ENCODE measurements at regions not wholly inside any gene's neighbourhood (a gene's known extent, or its start where the extent isn't known, plus 50 kb on each side); places are given as distances from the start of the nearest gene placed in this dataset.
"Not testable (repeated sequence)": the region's sequence is repeated elsewhere in the genome, so short reads cannot be mapped to it uniquely, and the experiment has no call there.

DNA sequence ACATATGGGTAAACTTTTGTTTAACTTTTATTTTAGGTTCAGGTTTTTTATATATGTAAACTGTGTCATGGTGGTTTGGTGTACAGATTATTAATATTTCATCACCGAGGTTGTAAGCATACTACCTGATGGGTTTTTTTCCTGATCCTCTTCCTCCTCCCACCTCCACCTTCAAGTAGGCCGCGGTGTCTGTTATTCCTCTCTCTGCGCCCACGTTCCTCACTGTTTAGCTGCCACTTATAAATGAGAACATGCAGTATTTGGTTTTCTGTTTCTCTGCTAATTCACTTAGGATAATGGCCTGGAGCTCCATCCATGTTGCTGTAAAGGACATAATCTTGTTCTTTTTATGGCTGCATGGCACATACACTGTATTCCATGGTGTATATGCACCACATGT, 1000.0 kb upstream of the CELF2 start:
- no peak for DNase-seq

DNA sequence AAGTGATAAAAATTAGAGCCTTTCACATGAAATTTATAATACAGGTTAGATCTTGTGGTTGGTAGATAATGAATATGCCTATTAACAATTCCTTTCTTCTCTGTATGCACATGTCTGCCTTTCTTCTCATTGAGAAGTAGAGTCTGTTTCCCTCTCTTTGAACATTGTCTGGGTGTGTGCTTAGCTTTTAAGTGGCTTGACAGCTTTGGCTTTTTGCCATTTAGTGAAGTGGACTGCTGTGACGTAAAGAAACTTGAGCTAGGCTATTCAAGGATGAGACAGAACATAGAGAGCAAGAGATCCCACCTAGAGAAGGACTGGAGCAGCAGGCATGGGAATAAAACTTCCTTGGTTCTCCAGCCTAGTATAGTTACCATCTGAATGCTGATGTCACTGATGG, 996.7 kb upstream of the CELF2 start:
- DNase-seq = no peak

DNA sequence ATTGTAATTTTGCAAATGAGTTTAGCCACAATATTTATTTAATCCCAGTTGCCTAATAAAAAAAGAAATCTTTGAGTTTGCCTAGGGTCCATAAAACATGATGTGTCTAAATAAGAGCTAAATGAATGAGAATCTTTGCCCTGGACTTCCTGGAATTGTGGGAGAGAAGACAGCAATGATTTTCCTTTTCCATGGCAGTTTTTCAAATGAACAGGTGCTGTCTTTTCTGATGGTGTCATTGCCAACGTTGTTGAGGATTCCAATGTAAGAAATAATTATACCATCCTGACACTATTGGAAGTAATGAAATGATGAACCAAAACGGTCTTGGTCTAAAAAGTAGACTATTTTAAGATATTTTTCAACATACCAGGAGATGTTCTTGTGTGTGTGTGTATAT, 984.7 kb upstream of the CELF2 start:
- no peak for DNase-seq

DNA sequence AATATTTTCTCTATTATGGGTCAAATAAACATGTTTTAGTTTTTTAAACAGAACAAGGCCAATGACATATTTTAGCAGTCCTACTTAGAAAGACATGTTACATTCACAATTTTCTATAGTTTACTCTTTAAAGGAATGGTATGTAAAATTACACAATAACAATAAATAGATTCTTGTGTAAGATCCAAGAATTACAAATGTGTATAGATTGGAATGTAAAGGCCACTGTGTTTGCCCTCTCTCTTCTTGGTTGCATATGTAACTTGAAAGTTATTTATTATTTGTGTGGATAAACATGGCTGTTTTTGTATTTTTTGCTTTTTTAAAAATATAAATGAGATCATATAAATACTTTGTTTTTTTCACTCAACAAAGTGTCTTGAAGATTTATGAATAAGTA, 979.3 kb upstream of the CELF2 start:
- no peak for DNase-seq

DNA sequence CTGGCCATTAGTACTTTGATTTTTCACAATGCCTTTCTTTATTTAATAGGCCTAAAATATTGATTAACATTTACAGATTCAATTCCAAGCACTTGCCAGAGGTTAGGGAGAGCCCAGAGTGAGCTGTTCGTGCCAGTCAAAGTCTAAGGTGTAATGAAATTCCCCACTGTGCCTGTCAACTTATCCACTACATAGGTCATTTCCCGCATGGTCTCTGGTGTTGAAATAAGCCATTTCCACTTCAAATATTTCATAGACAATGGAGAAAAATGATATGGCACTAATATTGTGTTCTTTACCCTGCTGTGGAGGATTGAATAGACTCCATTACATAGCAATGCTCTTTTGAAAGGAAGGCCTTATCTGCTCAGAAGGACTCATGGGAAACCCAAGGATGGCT, 978.1 kb upstream of the CELF2 start:
- DNase-seq = no peak

DNA sequence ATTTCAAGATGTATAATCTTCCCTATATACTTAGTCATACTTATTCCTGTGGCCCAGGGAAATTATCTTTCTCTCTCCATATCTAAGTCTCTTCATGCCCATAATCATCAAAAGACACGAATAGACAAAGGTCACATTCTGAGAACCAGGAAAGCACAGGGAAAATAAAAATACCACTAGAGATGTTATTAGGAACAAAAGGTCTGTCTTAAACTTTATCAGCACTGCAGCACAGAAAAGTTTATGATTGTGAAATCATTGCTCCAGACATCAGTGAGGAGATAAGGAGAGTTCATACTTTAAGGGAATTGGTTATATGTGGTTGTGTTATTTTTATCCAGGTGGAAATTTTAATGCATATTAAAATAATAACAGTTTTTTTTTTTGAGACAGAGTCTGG, 974.6 kb upstream of the CELF2 start:
- DNase-seq = no peak

DNA sequence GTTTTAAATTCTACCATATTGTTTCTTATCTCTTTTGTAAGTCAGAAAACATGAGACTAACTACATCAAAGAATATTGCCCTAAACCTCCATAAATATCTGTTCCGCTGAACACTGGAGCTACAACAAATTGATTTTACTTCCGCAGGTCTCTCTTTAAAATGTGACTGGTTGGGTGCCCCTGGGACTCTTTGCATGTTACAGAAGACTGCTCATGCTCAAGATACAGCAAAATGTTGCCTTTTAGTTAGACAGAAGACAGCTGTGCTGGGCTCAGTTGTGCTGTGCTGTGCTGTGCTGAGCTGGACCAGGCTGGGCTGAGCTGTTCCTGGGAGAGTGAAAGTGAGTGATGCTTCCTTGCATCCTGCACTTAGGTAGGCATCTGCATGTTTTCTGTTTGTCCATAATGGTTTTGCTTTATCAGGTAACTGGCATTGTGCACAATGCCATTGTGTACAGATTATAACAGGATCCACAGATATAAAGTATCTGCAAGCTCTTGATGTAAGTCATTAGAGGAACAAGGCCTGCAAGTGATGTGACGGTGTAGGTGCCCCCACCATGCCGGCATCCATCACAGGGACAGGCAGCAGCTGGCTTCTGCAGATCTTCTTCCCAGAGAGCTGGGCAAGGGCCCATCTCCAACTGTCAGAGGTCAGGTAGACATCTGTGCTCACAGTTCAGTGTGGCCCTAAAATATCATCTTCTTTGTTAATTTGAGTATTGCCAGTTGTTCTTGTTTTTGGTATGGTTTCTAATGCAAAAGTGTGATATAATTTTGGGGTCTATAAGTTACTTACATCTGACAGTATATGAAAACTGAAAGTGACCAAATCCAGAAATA, 972.5 kb upstream of the CELF2 start:
- no peak for DNase-seq

DNA sequence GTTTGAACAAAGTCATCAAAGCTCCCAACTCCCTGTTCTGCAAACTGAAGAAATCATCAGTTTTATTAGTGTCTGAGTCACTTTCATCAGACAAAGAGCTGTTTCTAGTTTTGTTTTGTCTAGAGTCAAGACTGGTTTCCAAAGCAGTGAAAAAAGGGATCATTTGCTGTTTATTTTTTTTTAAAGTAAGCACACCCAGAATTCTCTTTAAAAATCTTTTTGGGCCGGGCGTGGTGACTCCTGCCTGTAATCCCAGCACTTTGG, 972.0 kb upstream of the CELF2 start:
- no peak for DNase-seq

DNA sequence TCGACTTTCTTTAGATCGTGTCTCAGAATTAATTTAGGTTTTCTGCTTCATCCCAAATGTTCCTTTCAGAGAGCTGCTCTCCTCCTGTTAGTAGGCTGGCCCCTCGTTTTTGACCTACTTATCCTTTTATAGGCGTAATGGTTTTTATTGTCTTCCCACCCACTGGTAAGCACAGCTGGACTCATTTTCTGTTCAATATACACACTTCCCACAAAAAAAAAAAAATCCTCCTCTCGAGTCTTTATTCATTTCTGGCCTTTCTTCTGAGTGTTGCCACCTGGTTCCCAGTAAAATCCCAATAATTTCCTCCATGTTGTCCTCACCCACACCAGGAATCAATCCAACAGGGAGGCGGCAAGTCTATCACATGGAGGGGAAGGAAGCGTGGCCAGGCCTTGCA, 970.2 kb upstream of the CELF2 start:
- DNase-seq = no peak

DNA sequence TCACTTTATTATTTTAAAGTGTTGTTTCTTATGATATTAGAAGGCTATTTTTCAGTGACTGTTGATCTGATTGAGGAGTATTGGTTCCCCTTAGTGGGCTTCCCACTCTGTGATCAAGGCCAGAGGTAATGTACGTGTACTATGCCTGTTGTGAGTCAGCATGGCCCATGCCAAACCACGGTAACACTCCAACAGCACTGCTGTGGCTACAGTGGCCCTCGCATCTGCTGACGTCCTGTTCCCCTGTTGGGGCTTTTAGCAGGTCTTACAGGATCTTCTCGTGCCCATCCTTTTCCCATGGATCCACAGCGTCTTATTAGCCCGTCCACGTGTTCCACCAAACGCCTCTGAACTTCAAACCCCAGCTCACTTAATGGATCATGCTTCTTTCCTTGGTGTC, 964.6 kb upstream of the CELF2 start:
- no peak for DNase-seq

DNA sequence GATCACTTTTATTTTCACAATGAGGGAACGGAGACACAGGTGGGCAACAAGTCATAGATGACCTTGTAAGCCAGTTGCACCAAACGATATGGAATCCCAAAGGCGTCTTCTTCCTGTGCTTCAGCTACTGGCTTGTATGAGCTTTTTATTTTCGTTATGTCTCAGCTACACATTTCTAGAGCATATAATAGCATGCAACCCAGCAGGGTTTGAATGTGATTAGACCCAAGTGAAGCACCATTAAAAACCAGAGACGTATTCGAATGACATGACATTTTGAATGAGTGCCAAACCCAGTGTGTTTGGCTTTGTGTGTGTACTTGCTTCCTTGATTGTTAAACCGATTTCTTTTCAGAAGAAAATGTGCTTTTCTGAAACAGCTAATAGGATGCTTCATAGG, 963.2 kb upstream of the CELF2 start:
- no peak for DNase-seq

DNA sequence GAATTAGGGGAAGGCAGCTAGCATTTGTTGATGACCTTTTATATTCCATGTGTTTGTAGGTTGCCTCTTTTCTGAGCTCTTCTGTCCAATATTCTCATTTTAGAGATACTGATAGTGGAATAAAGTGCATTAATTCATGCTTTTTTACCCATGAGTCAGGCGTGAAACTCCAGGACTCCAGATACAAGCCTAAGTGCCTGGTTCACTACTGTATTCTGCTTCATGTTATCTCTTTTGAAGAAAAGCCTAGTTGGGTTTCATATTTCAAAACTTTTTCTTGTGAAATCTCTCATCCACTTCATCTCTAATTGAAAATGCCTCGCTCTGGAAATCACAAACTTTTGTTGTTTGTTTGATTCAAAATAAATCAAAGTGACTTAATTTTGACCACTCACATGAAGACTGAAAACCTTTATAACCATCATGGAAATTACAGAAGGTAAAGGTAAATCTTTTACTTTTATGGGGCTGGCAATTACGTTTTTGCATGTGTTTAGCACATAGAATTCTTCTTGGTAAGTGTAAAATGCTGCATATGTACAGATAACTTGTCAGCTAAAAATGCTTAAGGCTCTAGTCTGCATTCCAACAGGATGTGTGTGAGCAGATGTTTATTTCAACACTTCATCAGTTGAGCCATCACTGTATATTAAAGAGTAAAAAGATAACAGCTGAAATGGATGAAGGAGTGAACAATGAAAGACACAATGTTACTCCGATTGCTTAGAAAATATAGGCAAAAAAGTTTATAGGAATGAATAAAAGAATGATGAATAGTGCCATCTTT, 961.8 kb upstream of the CELF2 start:
- no peak for DNase-seq

DNA sequence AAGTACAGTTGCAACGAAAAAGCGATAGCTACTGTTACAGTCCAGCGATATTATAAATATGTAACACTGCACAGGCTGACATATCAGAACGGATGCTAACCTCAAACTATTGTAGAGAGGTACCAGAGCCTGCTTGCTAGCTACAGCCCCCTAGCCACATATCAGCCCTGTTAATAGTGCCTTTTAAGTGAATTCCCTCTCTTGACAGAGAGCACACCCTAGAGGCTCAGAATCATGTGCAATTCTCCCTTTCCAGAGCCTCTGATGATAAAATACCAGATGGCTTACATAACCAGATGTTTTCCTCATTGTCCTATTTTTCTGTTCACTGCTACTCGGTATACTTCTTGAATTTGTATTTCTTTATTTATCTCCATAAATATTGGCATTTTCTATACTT, 960.7 kb upstream of the CELF2 start:
- DNase-seq = no peak

DNA sequence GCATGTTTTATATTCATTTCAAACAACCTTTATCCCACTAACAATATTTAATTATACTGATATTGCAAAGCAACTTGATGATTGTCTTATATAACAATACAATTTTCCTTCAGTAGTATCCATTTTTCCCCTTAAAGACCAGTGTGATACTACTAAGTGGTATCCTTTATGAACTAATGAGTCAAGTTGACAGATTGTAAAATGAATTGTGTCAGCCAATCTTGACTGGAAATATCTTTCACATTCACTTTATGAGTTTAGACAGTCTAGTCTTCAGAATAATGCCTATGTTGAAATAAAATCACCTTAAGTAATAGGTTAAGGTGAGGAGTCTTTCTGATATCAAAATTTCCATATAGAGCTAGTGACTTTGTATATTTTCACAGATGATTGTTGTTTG, 950.0 kb upstream of the CELF2 start:
- DNase-seq = no peak

DNA sequence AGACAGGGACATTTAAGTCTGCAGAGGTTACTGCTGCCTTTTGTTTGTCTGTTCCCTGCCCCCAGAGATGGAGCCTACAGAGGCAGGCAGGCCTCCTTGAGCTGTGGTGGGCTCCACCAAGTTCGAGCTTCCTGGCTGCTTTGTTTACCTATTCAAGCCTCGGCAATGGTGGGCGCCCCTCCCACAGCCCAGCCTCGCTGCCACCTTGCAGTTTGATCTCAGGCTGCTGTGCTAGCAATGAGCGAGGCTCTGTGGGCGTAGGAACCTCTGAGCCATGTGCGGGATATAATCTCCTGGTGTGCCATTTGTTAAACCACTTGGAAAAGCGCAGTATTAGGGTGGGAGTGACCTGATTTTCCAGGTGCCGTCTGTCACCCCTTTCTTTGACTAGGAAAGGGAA, 942.8 kb upstream of the CELF2 start:
- DNase-seq = not testable (repeated sequence)

DNA sequence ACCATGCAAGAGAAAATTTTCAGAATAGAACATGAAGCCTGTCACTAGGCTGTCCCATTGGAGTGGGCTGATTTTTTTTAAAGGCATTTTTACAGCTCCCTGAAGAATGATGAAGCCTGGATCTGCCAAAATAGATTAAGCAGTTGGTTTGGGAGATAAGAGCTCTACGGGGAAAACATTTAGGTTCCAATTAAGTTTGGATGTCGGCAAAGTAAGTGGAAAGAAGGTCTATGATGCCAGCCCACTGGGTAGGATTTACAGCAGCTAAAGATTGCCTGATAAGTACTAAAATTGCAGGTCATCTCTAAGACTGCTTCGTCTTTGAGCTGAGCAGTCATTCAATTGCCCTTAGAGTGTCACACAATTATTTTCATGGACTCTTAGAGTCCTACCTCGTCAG, 939.2 kb upstream of the CELF2 start:
- no peak for DNase-seq

DNA sequence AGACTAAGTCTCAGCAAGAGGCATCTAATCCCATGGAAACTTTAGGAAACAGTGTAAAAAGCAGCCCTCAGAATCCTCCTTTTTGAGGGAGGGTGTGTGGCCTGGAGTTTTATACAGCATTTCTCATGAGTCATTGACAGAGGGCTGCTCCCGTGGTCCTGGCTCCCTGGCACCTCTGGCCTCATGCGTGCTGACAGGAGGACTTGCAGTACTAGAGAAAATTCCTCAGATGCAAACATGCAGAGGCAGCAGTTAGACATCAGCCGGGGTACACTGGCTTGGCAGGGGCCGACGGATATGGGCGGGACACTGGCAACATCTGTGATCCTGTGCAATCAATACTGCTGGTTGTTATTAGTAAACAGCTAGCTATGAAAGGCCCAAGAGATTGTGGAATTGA, 925.1 kb upstream of the CELF2 start:
- no peak for DNase-seq

DNA sequence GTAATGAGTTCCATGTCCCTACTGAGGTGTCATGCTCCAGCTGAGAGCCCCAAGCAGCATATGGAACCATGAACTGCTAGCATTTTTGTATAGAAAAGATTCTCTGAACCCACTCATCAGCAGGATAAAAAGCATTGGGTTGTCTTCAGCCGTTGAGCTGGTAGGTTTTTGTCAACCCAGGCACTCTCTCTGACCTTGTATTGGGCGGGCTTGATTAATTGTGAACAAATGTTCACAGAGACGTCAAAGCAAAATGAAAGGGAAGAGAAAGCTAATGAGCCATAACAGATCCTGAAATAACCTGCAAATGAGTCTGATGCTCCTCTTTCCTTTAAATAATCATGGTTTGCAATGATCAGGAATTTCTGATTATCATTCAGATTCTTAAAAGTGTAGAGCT, 924.7 kb upstream of the CELF2 start:
- no peak for DNase-seq

DNA sequence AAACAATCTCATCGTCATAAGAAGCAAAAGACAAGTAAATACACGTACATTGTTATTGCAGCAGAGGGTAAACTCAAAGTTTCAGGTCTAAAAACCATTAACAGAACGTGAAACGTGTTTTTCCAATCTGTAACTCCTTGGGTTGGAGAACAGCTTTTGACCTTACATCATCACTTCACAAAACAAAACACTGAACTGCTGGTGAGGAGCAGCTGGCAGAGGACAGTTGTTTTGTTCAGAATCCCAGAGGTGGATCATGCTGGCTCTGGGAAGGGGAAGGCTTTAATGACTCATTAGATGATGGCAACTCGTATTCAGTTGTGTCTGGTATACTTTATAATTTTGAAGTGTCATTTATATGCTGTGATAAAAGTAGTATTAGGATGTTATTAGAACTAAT, 923.0 kb upstream of the CELF2 start:
- no peak for DNase-seq

DNA sequence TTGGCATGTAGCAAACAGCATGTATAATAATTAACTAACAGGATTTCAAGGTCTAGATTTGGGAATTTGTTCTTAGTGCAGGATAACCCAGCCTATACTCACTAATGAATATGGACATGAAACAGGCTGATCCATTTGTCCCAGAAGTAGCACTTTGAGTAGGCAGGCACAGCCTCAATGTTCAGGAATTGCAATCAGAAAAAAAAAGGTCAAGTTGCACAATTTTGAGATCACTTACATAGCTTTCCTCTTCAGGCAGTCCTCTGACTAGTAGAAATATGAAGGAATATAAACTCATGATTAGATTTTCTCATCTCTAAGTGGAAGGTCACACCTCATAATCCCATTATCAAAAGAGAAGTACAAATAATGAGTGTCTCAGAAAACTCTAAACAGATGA, 921.4 kb upstream of the CELF2 start:
- DNase-seq = no peak

DNA sequence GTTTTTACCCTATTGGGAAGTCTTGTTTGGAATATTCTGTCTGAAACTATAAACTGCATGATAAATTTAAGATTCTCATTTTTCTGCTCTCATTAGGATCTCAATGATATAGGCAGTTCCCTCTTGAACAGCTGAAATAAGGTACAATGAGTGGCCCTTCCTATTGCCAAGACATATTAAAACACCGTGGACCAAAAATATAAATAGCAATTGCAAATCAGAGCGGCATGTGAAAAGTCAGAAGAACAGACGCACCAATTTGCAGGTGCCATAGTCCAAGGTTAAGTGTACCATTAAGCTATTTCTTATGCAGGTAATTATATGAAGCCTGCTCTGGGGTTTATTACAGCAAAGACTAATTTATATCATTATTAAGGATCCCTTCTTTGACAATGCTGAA, 920.8 kb upstream of the CELF2 start:
- no peak for DNase-seq

DNA sequence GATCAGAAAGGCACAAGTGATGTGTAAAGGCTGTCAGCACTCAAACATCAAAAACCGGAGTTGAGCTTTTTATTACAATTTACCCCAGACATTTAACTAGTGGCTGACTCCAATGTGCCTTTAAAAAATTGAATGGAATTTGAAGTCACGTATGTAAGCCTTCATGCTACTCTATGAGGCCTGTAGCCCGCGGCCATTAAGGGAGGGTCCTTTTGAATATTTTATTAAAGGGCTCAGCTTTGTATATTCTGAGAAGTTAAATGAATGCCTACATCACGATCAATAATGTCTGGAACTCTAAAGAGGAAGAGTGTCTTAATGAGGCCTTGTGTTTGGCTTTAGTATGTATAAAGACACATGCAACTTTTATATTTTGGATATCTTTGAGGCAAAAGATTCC, 916.6 kb upstream of the CELF2 start:
- no peak for DNase-seq

DNA sequence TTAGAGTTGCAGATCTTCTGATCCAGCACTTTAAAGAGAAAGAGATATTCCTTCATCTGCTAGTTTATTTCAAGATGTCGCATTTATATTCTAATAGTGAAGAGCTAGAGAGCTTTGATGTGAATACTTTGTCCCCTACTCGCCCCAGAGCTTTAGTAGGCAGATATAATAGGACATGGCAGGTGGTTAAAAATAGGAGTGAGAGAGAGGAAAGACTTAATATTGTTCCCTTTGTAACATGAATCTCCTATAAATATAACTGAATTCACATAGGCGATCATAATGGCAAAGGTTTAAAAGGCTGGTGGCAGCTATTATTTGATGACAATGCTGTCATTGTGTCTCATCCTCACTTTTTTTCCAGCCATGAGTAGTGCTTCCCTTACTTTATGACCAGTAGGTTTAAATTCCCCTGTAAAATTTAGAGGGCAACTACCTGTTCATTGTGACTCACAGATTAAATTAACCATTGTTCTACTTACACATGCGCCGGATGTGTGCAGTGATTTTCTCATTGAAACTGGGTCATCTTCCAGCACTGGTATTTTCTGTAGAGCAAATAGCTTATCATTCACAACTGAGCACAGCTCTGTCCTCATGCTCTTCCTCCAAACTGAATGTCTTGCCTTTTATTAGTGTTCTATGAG, 906.7 kb upstream of the CELF2 start:
- DNase-seq = no peak

DNA sequence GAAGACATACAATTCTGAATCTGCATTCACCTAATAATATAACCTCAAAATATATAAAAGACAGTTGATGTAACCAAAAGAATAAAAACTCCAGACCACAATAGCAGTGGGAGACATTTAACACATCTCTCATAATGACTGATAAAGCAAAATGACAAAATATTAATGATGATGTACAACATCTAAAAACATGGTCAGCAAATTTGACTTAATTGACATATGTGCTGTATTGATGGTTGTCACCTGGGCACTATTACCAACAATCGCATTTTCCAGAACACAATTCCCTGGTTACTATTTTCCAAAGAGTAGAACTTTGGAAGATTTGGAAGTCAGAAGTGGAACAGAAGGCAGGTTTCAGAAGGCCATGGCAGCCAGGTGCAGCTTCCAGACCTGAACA, 899.5 kb upstream of the CELF2 start:
- no peak for DNase-seq

Measured in CD4-positive, alpha-beta T cell treated with Interleukin-17A for 4 hours (primary cell).